ENCODE measurements at regions not wholly inside any gene's neighbourhood (a gene's known extent, or its start where the extent isn't known, plus 50 kb on each side); places are given as distances from the start of the nearest gene placed in this dataset.

- no peak for TF ChIP-seq CTCF (IDR thresholded peaks at IDR 0.05 in 2 of 3, conservative IDR thresholded peaks at IDR 0.05 in 1 of 3; ENCODE audit: borderline replicate concordance in 1 of 3, insufficient read depth in 1 of 3, low read depth in 2 of 3, low read length in 2 of 3)
- no peak for TF ChIP-seq FOSL1 (IDR thresholded peaks at IDR 0.05; ENCODE audit: low read depth)
- no peak for TF ChIP-seq REST (IDR thresholded peaks at IDR 0.05; ENCODE audit: low read depth)
- TF ChIP-seq POLR2A (IDR thresholded peaks at IDR 0.05; ENCODE audit: borderline replicate concordance, extremely low read depth, insufficient read depth, insufficient read length), result no peak
- no peak for TF ChIP-seq POLR2AphosphoS5 (IDR thresholded peaks at IDR 0.05; ENCODE audit: low read depth, low read length)
- no peak for TF ChIP-seq RAD21 (IDR thresholded peaks at IDR 0.05; ENCODE audit: low read depth)
- no peak for TF ChIP-seq CEBPB (IDR thresholded peaks at IDR 0.05; ENCODE audit: low read depth)
- TF ChIP-seq ELF1 (IDR thresholded peaks at IDR 0.05; ENCODE audit: borderline replicate concordance, low read depth), result no peak
Measured at GRCh38 chr13:73872397-73872796, 261.8 kb downstream of the KLF12 start.

Data from HCT116 (cell line).